HepG2 (cell line): ENCODE measurements at regions not wholly inside any gene's neighbourhood (a gene's known extent, or its start where the extent isn't known, plus 50 kb on each side); places are given as distances from the start of the nearest gene placed in this dataset.

Experiments
- AHR ChIP-seq: IDR thresholded peaks from 2 replicates; pipeline ENCODE4 v1.6.1; 2018; ENCODE audit warnings: missing genetic modification reagents, missing compliant biosample characterization
- NCOR1 ChIP-seq: fragments of 200-600 bp; sonication (generic); IDR thresholded peaks from 2 replicates; pipeline ENCODE4 v1.7.0; 2017; ENCODE audit warnings: antibody characterized with exemption, low read length, borderline replicate concordance
- REPIN1 ChIP-seq: sonication (generic); formaldehyde crosslinking; IDR thresholded peaks from 2 replicates; pipeline ENCODE4 v1.8.0; 2022; ENCODE audit warnings: missing genetic modification reagents, low read depth, mild to moderate bottlenecking, borderline replicate concordance
- RFX3 ChIP-seq: IDR thresholded peaks from 2 replicates; pipeline ENCODE4 v1.6.1; 2016; ENCODE audit warnings: missing biosample characterization, missing genetic modification reagents
- SAFB2 ChIP-seq: sonication (generic); formaldehyde crosslinking; IDR thresholded peaks from 2 replicates; pipeline ENCODE4 v1.5.1; 2020; ENCODE audit warnings: missing genetic modification reagents, low read depth, mild to moderate bottlenecking, borderline replicate concordance
- THAP9 ChIP-seq: sonication (generic); formaldehyde crosslinking; IDR thresholded peaks from 2 replicates; pipeline ENCODE4; 2020; ENCODE audit warnings: missing genetic modification reagents, mild to moderate bottlenecking, borderline replicate concordance
- ZFP36 ChIP-seq: fragments of 150-350 bp; IDR thresholded peaks from 2 replicates; pipeline ENCODE4 v1.6.1; 2018; ENCODE audit warnings: borderline replicate concordance, low read length, low read depth; ENCODE audit not compliant: partially characterized antibody
- ZNF33A ChIP-seq: sonication (generic); formaldehyde crosslinking; IDR thresholded peaks from 2 replicates; pipeline ENCODE4 v1.5.1; 2020; ENCODE audit warnings: missing genetic modification reagents, mild to moderate bottlenecking, moderate library complexity, borderline replicate concordance
- ZNF552 ChIP-seq: sonication (generic); formaldehyde crosslinking; IDR thresholded peaks from 2 replicates; pipeline ENCODE4 v1.9.0; 2022; ENCODE audit warnings: missing genetic modification reagents, mild to moderate bottlenecking, borderline replicate concordance
- ZNF572 ChIP-seq: sonication (generic); formaldehyde crosslinking; IDR thresholded peaks from 2 replicates; pipeline ENCODE4 v1.5.1; 2020; ENCODE audit warnings: mild to moderate bottlenecking, missing genetic modification reagents
- ZNF710 ChIP-seq: sonication (generic); formaldehyde crosslinking; IDR thresholded peaks from 2 replicates; pipeline ENCODE4 v1.5.0; 2020; ENCODE audit warnings: mild to moderate bottlenecking, missing genetic modification reagents, borderline replicate concordance
- ZNF780A ChIP-seq: sonication (generic); formaldehyde crosslinking; IDR thresholded peaks from 2 replicates; pipeline ENCODE4 v1.8.0; 2022; ENCODE audit warnings: mild to moderate bottlenecking, missing genetic modification reagents, moderate library complexity
- ZSCAN29 ChIP-seq: sonication (generic); formaldehyde crosslinking; conservative IDR thresholded peaks from 2 replicates; pipeline ENCODE4 v1.4.0; 2020; ENCODE audit warnings: mild to moderate bottlenecking, missing genetic modification reagents
- TF ChIP-seq, protein P1 (sequence below): sonication (generic); formaldehyde crosslinking; IDR thresholded peaks from 2 replicates; pipeline ENCODE4 v1.4.0; 2020; ENCODE audit warnings: missing genetic modification reagents
- TF ChIP-seq, protein P2 (sequence below): sonication (generic); formaldehyde crosslinking; IDR thresholded peaks from 2 replicates; pipeline ENCODE4 v1.5.0; 2020; ENCODE audit warnings: mild to moderate bottlenecking, low read depth, missing genetic modification reagents, borderline replicate concordance
- TF ChIP-seq, protein P3 (sequence below): sonication (generic); formaldehyde crosslinking; IDR thresholded peaks from 2 replicates; pipeline ENCODE4 v1.4.0; 2020; ENCODE audit warnings: mild to moderate bottlenecking, missing genetic modification reagents
- TF ChIP-seq, protein P4 (sequence below): IDR thresholded peaks from 2 replicates; pipeline ENCODE4 v1.6.1; 2016; ENCODE audit warnings: low read depth

DNA sequence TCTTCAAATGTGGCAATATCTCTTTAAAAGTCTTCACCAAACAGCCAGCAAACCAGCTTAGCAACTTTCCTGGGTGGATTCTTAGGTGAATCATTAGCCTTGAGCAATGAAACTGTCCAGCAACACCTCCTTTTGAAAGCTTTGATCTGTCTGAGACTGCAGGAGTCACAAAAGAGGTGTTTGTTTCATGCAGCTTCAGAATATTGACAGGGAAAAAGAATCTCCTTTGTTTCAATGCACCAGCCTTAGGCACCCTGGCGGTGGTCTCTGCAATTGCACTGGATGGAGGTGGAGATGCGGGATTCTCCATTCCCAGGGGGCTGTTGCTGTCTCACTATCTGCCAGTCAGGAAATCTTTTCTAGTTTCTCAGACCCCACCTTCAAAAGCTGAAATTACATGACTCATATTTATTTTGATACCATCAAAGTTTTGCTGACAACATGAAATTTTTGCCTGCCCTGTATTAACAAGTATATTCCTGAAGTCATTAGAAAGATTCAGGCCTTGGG, 76.0 kb upstream of the DSG1 start (continued):
- no peak for TF ChIP-seq THAP9
- TF ChIP-seq SAFB2 (CRISPR knock-in tag): no peak
- TF ChIP-seq ZNF572 (CRISPR knock-in tag): no peak
- TF ChIP-seq ZNF710 (CRISPR knock-in tag): peak; percentile 45; the same call in 1 of the 2 replicates
- TF ChIP-seq ZFP36: no peak
- TF ChIP-seq, protein P1, sequence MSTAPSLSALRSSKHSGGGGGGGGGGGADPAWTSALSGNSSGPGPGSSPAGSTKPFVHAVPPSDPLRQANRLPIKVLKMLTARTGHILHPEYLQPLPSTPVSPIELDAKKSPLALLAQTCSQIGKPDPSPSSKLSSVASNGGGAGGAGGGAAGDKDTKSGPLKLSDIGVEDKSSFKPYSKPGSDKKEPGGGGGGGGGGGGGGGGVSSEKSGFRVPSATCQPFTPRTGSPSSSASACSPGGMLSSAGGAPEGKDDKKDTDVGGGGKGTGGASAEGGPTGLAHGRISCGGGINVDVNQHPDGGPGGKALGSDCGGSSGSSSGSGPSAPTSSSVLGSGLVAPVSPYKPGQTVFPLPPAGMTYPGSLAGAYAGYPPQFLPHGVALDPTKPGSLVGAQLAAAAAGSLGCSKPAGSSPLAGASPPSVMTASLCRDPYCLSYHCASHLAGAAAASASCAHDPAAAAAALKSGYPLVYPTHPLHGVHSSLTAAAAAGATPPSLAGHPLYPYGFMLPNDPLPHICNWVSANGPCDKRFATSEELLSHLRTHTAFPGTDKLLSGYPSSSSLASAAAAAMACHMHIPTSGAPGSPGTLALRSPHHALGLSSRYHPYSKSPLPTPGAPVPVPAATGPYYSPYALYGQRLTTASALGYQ: peak; percentile 84; the same call in 1 of the 2 replicates
- TF ChIP-seq, protein P2, sequence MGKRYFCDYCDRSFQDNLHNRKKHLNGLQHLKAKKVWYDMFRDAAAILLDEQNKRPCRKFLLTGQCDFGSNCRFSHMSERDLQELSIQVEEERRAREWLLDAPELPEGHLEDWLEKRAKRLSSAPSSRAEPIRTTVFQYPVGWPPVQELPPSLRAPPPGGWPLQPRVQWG: no peak
- no peak for TF ChIP-seq ZSCAN29 (CRISPR knock-in tag)
- no peak for TF ChIP-seq RFX3 (CRISPR knock-in tag)
- no peak for TF ChIP-seq ZNF33A (CRISPR knock-in tag)
- TF ChIP-seq, protein P3, sequence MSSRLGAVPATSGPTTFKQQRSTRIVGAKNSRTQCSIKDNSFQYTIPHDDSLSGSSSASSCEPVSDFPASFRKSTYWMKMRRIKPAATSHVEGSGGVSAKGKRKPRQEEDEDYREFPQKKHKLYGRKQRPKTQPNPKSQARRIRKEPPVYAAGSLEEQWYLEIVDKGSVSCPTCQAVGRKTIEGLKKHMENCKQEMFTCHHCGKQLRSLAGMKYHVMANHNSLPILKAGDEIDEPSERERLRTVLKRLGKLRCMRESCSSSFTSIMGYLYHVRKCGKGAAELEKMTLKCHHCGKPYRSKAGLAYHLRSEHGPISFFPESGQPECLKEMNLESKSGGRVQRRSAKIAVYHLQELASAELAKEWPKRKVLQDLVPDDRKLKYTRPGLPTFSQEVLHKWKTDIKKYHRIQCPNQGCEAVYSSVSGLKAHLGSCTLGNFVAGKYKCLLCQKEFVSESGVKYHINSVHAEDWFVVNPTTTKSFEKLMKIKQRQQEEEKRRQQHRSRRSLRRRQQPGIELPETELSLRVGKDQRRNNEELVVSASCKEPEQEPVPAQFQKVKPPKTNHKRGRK (CRISPR knock-in tag): no peak
- no peak for TF ChIP-seq ZNF780A
- TF ChIP-seq ZNF552 (CRISPR knock-in tag): no peak
- no peak for TF ChIP-seq AHR
- TF ChIP-seq REPIN1: peak; percentile 39; the same call in 1 of the 2 replicates
- TF ChIP-seq NCOR1: peak; percentile 89; the same call in 1 of the 2 replicates
- TF ChIP-seq, protein P4, sequence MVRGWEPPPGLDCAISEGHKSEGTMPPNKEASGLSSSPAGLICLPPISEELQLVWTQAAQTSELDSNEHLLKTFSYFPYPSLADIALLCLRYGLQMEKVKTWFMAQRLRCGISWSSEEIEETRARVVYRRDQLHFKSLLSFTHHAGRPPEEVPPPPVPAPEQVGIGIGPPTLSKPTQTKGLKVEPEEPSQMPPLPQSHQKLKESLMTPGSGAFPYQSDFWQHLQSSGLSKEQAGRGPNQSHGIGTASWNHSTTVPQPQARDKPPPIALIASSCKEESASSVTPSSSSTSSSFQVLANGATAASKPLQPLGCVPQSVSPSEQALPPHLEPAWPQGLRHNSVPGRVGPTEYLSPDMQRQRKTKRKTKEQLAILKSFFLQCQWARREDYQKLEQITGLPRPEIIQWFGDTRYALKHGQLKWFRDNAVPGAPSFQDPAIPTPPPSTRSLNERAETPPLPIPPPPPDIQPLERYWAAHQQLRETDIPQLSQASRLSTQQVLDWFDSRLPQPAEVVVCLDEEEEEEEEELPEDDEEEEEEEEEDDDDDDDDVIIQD (CRISPR knock-in tag): peak; percentile 69
